H1 (cell line): ENCODE measurements at regions not wholly inside any gene's neighbourhood (a gene's known extent, or its start where the extent isn't known, plus 50 kb on each side); places are given as distances from the start of the nearest gene placed in this dataset.
A peak's percentile ranks its signal among the peaks of the same experiment; 100 is the strongest.

Experiments
- CTCF ChIA-PET: fragments of 300-600 bp; sonication (Branson Sonifier 250); formaldehyde crosslinking; loops from one replicate; lab custom pipeline; 2021; ENCODE audit not compliant: partially characterized antibody; lab: Charles Lee
- POLR2A ChIA-PET: fragments of 300-600 bp; sonication (Branson Sonifier 250); formaldehyde crosslinking; loops from one replicate; lab custom pipeline; 2021; ENCODE audit warnings: inconsistent platforms; ENCODE audit not compliant: partially characterized antibody; lab: Charles Lee
- DNase-seq, 2 experiments: peaks; one replicate each; pipeline versions ENCODE4 v3.0.0 to v3.0.0-alpha.2; 2010 to 2022; ENCODE audit warnings: low spot score in 2 of 2, low read depth in 1 of 2, mixed read lengths in 1 of 2
- FAIRE-seq: peaks from 2 replicates; lab custom pipeline; 2011; peaks lifted over from hg19 to GRCh38; lab: Jason Lieb, UNC
- H2AFZ ChIP-seq: 2 replicates; pipeline ENCODE4 v1.8.1; 2012; ENCODE audit warnings: low read length, inconsistent platforms
- H2AK5ac ChIP-seq: 2 replicates; pipeline ENCODE4 v1.6.1; 2013; ENCODE audit warnings: low read depth, low read length
- H2BK120ac ChIP-seq: replicated peaks from 2 replicates; pipeline ENCODE3; 2013; ENCODE audit warnings: low read depth, low read length, inconsistent platforms
- H2BK12ac ChIP-seq: 2 replicates; pipeline ENCODE4 v1.6.1; 2013; ENCODE audit warnings: low read depth, low read length
- H2BK15ac ChIP-seq: 2 replicates; pipeline ENCODE4 v1.6.1; 2013; ENCODE audit warnings: low read length
- H2BK20ac ChIP-seq: 2 replicates; pipeline ENCODE4 v1.6.1; 2013; ENCODE audit warnings: low read length
- H2BK5ac ChIP-seq: 2 replicates; pipeline ENCODE4 v1.6.1; 2013; ENCODE audit warnings: low read depth, low read length
- H3K14ac ChIP-seq: 2 replicates; pipeline ENCODE4 v1.6.1; 2013; ENCODE audit warnings: inconsistent platforms; ENCODE audit not compliant: insufficient read length
- H3K18ac ChIP-seq: 2 replicates; pipeline ENCODE4 v1.6.1; 2013; ENCODE audit warnings: low read length; ENCODE audit errors: extremely low read depth
- H3K23ac ChIP-seq: 2 replicates; pipeline ENCODE4 v1.6.1; 2013; ENCODE audit warnings: inconsistent platforms; ENCODE audit not compliant: insufficient read length
- H3K23me2 ChIP-seq: 2 replicates; pipeline ENCODE4 v1.6.1; 2013; ENCODE audit warnings: low read depth, low read length
- H3K27ac ChIP-seq: 2 replicates; pipeline ENCODE4 v1.6.1; 2011; ENCODE audit warnings: low read depth, low read length, inconsistent platforms
- H3K27me3 ChIP-seq, 4 experiments: replicated peaks in 1 of 4; 1 replicate in 1 of 4; 2 replicates in 3 of 4; pipeline versions ENCODE4 v1.6.1 to v1.8.1; 2011 to 2013; ENCODE audit warnings: low read length in 3 of 4, mild to moderate bottlenecking in 3 of 4, inconsistent platforms in 2 of 4, mixed read lengths in 2 of 4, moderate library complexity in 1 of 4; ENCODE audit not compliant: control insufficient read depth in 3 of 4, insufficient read depth in 3 of 4; ENCODE audit errors: extremely low read depth in 1 of 4
- H3K36me3 ChIP-seq, 4 experiments: 2 replicates each; pipeline versions ENCODE4 v1.6.1 to v1.8.1; 2011 to 2013; ENCODE audit warnings: mild to moderate bottlenecking in 4 of 4, low read length in 3 of 4, moderate library complexity in 2 of 4, control low read depth in 1 of 4, inconsistent platforms in 1 of 4; ENCODE audit not compliant: insufficient read depth in 4 of 4, control insufficient read depth in 2 of 4
- H3K4ac ChIP-seq: replicated peaks from 2 replicates; pipeline ENCODE3; 2013; ENCODE audit warnings: low read length, low read depth, mixed read lengths, inconsistent platforms; ENCODE audit not compliant: insufficient read length
- H3K4me1 ChIP-seq, 4 experiments: replicated peaks in 1 of 4; 1 replicate in 1 of 4; 2 replicates in 3 of 4; pipeline versions ENCODE4 v1.6.1 to v1.8.1; 2011 to 2013; ENCODE audit warnings: low read length in 3 of 4, inconsistent platforms in 2 of 4, mixed read lengths in 1 of 4; ENCODE audit not compliant: insufficient read depth in 4 of 4, control insufficient read depth in 3 of 4
- H3K4me2 ChIP-seq, 2 experiments: 2 replicates each; pipeline versions ENCODE4 v1.6.1 to v1.8.1; 2011 to 2013; ENCODE audit warnings: low read depth in 2 of 2, low read length in 2 of 2, control low read depth in 1 of 2, inconsistent platforms in 1 of 2, mild to moderate bottlenecking in 1 of 2; ENCODE audit not compliant: insufficient read depth in 1 of 2
- H3K4me3 ChIP-seq, 4 experiments: fragments of 200-600, 300-600 bp in 1 of 4; sonication (generic), shearing (Covaris generic), sonication (Bioruptor Twin) in 1 of 4; 2 replicates each; pipeline versions ENCODE4 v1.5.1 to v1.8.1; 2011 to 2016; ENCODE audit warnings: low read length in 4 of 4, low read depth in 3 of 4, control low read depth in 2 of 4, inconsistent platforms in 2 of 4, mild to moderate bottlenecking in 2 of 4, mixed read lengths in 1 of 4, moderate library complexity in 1 of 4; ENCODE audit not compliant: insufficient read depth in 2 of 4; ENCODE audit errors: extremely low read depth in 1 of 4
- H3K56ac ChIP-seq: replicated peaks from 2 replicates; pipeline ENCODE3; 2013; ENCODE audit warnings: low read depth, mild to moderate bottlenecking, mixed read lengths, low read length, inconsistent platforms; ENCODE audit not compliant: insufficient read length
- H3K79me1 ChIP-seq: 2 replicates; pipeline ENCODE4 v1.6.1; 2013; ENCODE audit warnings: low read depth, low read length, control low read depth
- H3K79me2 ChIP-seq, 2 experiments: 2 replicates each; pipeline versions ENCODE4 v1.6.1 to v1.8.1; 2012 to 2013; ENCODE audit warnings: low read length in 2 of 2, mild to moderate bottlenecking in 2 of 2, inconsistent platforms in 1 of 2; ENCODE audit not compliant: insufficient read depth in 2 of 2, control insufficient read depth in 1 of 2
- H3K9ac ChIP-seq, 4 experiments: replicated peaks in 1 of 4; 1 replicate in 1 of 4; 2 replicates in 3 of 4; pipeline versions ENCODE4 v1.6.1 to v1.8.1; 2011 to 2013; ENCODE audit warnings: low read depth in 3 of 4, low read length in 3 of 4, control low read depth in 2 of 4, mild to moderate bottlenecking in 2 of 4, moderate library complexity in 2 of 4, inconsistent platforms in 1 of 4; ENCODE audit errors: extremely low read depth in 1 of 4
- H3K9me3 ChIP-seq, 2 experiments: 2 replicates each; pipeline versions ENCODE4 v1.6.1 to v1.8.1; 2012 to 2013; ENCODE audit warnings: mild to moderate bottlenecking in 2 of 2, moderate library complexity in 2 of 2, control low read depth in 1 of 2, inconsistent platforms in 1 of 2, low read depth in 1 of 2, low read length in 1 of 2, mixed read lengths in 1 of 2; ENCODE audit not compliant: insufficient read depth in 2 of 2
- H4K20me1 ChIP-seq, 2 experiments: replicated peaks in 1 of 2; 2 replicates each; pipeline versions ENCODE3 to v1.8.1; 2011 to 2013; ENCODE audit warnings: inconsistent platforms in 2 of 2, low read length in 2 of 2, mild to moderate bottlenecking in 1 of 2; ENCODE audit not compliant: insufficient read depth in 2 of 2, control insufficient read depth in 1 of 2
- H4K5ac ChIP-seq: 2 replicates; pipeline ENCODE4 v1.6.1; 2013; ENCODE audit warnings: low read length, low read depth, mixed read lengths, inconsistent platforms; ENCODE audit not compliant: insufficient read length
- H4K8ac ChIP-seq: 2 replicates; pipeline ENCODE4 v1.8.0; 2013; ENCODE audit warnings: mild to moderate bottlenecking, moderate library complexity, low read length, inconsistent platforms; ENCODE audit not compliant: insufficient read depth; ENCODE audit errors: extremely low read depth
- H4K91ac ChIP-seq: replicated peaks from 2 replicates; pipeline ENCODE3; 2013; ENCODE audit warnings: low read length, mixed read lengths, inconsistent platforms; ENCODE audit not compliant: insufficient read length
- ASH2L ChIP-seq: fragments of 200-600, 300-600 bp; sonication (generic); IDR thresholded peaks from one replicate; pipeline ENCODE4 v1.7.1; 2017; ENCODE audit warnings: low read length
- CBX8 ChIP-seq: fragments of 300-800, 300-1000 bp; sonication (generic); IDR thresholded peaks from 2 replicates; pipeline ENCODE4 v1.7.1; 2016; ENCODE audit warnings: low read depth, low read length, borderline replicate concordance
- CREB1 ChIP-seq: IDR thresholded peaks from 2 replicates; pipeline ENCODE4 v1.6.1; 2012; ENCODE audit warnings: inconsistent platforms
- GTF2F1 ChIP-seq: IDR thresholded peaks from 2 replicates; pipeline ENCODE4 v1.6.1; 2012; ENCODE audit warnings: low read depth, low read length, improper control_type of control experiment, borderline replicate concordance
- JUND ChIP-seq: IDR thresholded peaks from 2 replicates; pipeline ENCODE4 v1.6.1; 2011; ENCODE audit warnings: mild to moderate bottlenecking, improper control_type of control experiment, low read length
- KDM1A ChIP-seq: fragments of 200-600, 300-600 bp; sonication (generic); IDR thresholded peaks from 2 replicates; pipeline ENCODE4 v1.7.1; 2016; ENCODE audit warnings: mild to moderate bottlenecking, low read length, borderline replicate concordance
- KDM4A ChIP-seq: IDR thresholded peaks from one replicate; pipeline ENCODE4 v1.7.1; 2012; ENCODE audit warnings: low read depth, mild to moderate bottlenecking, moderate library complexity, low read length, inconsistent platforms; ENCODE audit not compliant: severe bottlenecking
- KDM5A ChIP-seq: fragments of 200-600 bp; IDR thresholded peaks from 2 replicates; pipeline ENCODE4 v1.7.1; 2012; ENCODE audit warnings: mild to moderate bottlenecking, low read length, inconsistent platforms, mixed read lengths
- NRF1 ChIP-seq: IDR thresholded peaks from 2 replicates; pipeline ENCODE4 v1.6.1; 2011; ENCODE audit warnings: mild to moderate bottlenecking, low read depth, low read length, improper control_type of control experiment
- POLR2A ChIP-seq, 2 experiments: IDR thresholded peaks; 1 replicate in 1 of 2; 2 replicates in 1 of 2; pipeline ENCODE4 v1.6.1; 2011; ENCODE audit warnings: low read depth in 2 of 2, low read length in 2 of 2, mild to moderate bottlenecking in 2 of 2; ENCODE audit errors: control extremely low read depth in 1 of 2
- TAF1 ChIP-seq: IDR thresholded peaks from 2 replicates; pipeline ENCODE4 v1.6.1; 2011; ENCODE audit warnings: mild to moderate bottlenecking, low read depth, low read length
- TCF12 ChIP-seq: IDR thresholded peaks from 2 replicates; pipeline ENCODE4 v1.6.1; 2011; ENCODE audit warnings: low read depth, mild to moderate bottlenecking, low read length
- USF2 ChIP-seq: IDR thresholded peaks from 2 replicates; pipeline ENCODE4 v1.6.1; 2011; ENCODE audit warnings: low read length, improper control_type of control experiment
- WGBS, 2 experiments: shearing (Covaris generic) in 1 of 2; methylation state at CpG; one replicate each; pipeline versions ENCODE4 v1.1.6 to v1.1.7; 2013 to 2015; ENCODE audit warnings: low lambda C conversion rate in 2 of 2, mixed read lengths in 2 of 2, inconsistent platforms in 1 of 2, low coverage in 1 of 2, missing lambda C conversion rate in 1 of 2; ENCODE audit not compliant: insufficient replicate concordance in 2 of 2, insufficient coverage in 1 of 2, insufficient read length in 1 of 2; ENCODE audit errors: extremely low coverage in 1 of 2, missing lambda C conversion rate in 1 of 2; 5-methylcytosine and 5-hydroxymethylcytosine counted together

GRCh38 chr3:13157986-13158385 lies 84.8 kb upstream of the IQSEC1 start:
- POLR2A ChIA-PET = interaction anchor here (0.7 to 1.1 kb wide), 2 partner anchors 10 to 20 kb away, joined by 3 read pairs; no protein-coding TSS in a partner anchor
- H2BK5ac ChIP-seq = no peak overlapping the region

More at GRCh38 chr3:13157986-13158385, 84.8 kb upstream of the IQSEC1 start:
- no peak overlapping the region for H2BK20ac ChIP-seq
- H3K9ac ChIP-seq = no peak overlapping the region
- no peak overlapping the region for H2BK120ac ChIP-seq
- DNase-seq = no peak
- no peaks in the 10 kb centered on the region for H3K79me1 ChIP-seq
- no peak overlapping the region for H3K23ac ChIP-seq
- no peak overlapping the region for H4K91ac ChIP-seq
- no peak overlapping the region for H2AFZ ChIP-seq
- H3K4me2 ChIP-seq = no peak overlapping the region
- no peak overlapping the region for H3K56ac ChIP-seq
- no peaks in the 10 kb centered on the region for H3K79me2 ChIP-seq
- H2BK12ac ChIP-seq = peak overlapping the region; percentile 28; the same call in 1 of the 2 replicates
- H3K4me1 ChIP-seq = peaks cover 4 to 29% (median 20%) of the 10 kb centered on the region in 4 experiments
- no peaks in the 10 kb centered on the region for H3K23me2 ChIP-seq
- CTCF ChIA-PET = interaction anchor here (1.1 to 2.4 kb wide), 6 partner anchors 13 to 197 kb away, joined by 3 to 8 read pairs (median 4); no protein-coding TSS in a partner anchor
- no peak overlapping the region for H2AK5ac ChIP-seq
- no peak overlapping the region for H3K18ac ChIP-seq
- no peaks in the 10 kb centered on the region for H3K27me3 ChIP-seq
- H3K27ac ChIP-seq = no peak overlapping the region
- no peak overlapping the region for H4K8ac ChIP-seq
- no peak overlapping the region for H4K5ac ChIP-seq
- TF ChIP-seq JUND (no peak), USF2 (no peak), ASH2L (no peak), KDM4A (no peak), POLR2A (IDR thresholded peaks at IDR 0.05; ENCODE audit: control extremely low read depth in 1 of 2, low read depth in 2 of 2, low read length in 2 of 2) (no peak), GTF2F1 (no peak), CBX8 (no peak), CREB1 (no peak), KDM1A (no peak), TCF12 (no peak), NRF1 (no peak), TAF1 (no peak), KDM5A (no peak)
- 89% methylated on average over 8 of the region's 8 CpGs; no CpG with 5 or more reads in 1 of the 2 experiments for WGBS, 2 experiments
- H2BK15ac ChIP-seq = no peak overlapping the region
- no peak overlapping the region for H3K14ac ChIP-seq
- peaks cover 0 to 3% of the 10 kb centered on the region in 2 experiments; a peak in 1 of 4 replicates for H3K9me3 ChIP-seq
- no peak overlapping the region for H3K4ac ChIP-seq
- no peaks in the 10 kb centered on the region for H3K36me3 ChIP-seq
- no peak for FAIRE-seq
- H4K20me1 ChIP-seq = no peaks in the 10 kb centered on the region
- no peak overlapping the region for H3K4me3 ChIP-seq
